Stimulated activated CD4-positive, alpha-beta T cell treated with anti-CD3 and anti-CD28 coated beads, Interleukin-12 subunit alpha, Interleukin-12 subunit beta, amount 100 ng/mL, for 4 hours (primary cell): ENCODE measurements at regions not wholly inside any gene's neighbourhood (a gene's known extent, or its start where the extent isn't known, plus 50 kb on each side); places are given as distances from the start of the nearest gene placed in this dataset.

ENCODE experiments used
- DNase-seq: peaks from one replicate; pipeline ENCODE4 v3.0.0-alpha.2; 2020

- no peak for DNase-seq
Measured at GRCh38 chr6:14187406-14187805, 69.8 kb downstream of the CD83 start.

DNA sequence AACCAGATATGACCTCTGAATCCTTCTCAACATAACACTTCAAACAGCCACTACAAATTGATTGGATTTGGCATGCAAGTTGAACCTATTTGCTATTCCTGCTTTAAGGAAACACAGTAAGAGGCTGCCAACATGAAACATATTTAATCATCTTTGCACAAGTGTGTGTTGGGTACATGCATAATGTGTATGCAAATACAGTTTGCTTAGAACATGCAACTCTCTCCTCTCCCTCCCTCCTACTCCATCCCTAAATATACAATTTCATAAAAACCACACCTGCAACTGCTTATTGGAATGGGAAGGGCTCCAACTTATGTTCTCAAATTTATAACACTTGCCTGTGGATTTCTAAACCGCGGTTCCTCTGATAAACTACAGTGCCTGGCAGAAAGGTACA is 71.5 kb downstream of the CD83 start:
- DNase-seq = no peak

- no peak for DNase-seq
Measured at GRCh38 chr6:14190191-14190928, 72.8 kb downstream of the CD83 start.

- DNase-seq = no peak
Measured at GRCh38 chr6:14190929-14191224, 73.3 kb downstream of the CD83 start.

- DNase-seq = no peak
Measured at GRCh38 chr6:14191761-14192160, 74.2 kb downstream of the CD83 start.

DNA sequence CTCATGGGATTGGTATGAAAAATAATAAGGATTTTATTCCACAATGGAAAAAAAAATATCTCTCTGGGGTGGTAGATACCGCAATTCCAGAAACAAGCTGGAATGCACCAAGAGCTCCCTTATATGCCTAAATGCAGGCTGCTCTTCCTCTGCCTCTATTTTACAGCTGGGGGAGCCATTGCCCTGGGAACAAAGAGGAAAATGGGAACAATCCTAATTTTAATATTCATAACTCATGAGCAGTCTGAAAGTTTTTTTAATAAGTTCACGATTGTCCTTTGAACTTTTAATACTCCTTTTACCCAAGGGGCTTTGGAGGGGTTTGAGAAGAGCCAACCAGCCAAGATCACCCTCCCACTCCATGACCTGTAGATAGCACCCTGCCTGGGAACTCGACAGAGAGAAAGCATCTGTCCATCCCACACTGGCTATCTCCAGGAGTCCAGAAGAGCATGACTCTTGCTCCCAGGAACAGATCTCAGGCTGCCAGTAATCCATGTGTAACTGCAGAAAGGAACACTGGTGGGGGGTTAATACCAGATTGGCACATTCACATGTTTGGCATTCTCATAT is 74.7 kb downstream of the CD83 start:
- no peak for DNase-seq

GRCh38 chr6:14193524-14193923 is 76.0 kb downstream of the CD83 start:
- no peak for DNase-seq

DNA sequence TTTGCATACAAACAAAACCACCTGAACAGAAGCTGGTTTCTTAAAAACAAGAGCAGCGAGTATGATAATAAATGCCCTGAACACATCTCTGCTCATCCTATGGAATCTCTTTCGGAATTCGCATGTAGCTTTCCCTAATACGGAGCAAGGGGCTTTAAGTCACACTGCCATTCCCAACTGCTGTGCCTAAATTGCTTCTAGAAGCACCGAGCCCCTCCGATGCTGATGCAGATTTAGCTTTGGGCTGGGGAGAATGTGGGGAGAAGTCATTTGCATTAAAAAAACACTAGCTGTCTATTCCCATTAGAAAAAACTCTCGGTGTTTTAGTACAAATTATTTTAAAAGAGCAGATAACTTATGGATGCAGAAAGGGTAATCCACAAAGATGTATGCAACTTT is 76.9 kb downstream of the CD83 start:
- no peak for DNase-seq

- DNase-seq = no peak
Measured at GRCh38 chr6:14194976-14195375, 77.4 kb downstream of the CD83 start.

GRCh38 chr6:14196026-14196425 is 78.5 kb downstream of the CD83 start:
- DNase-seq = no peak

- DNase-seq = no peak
Measured at GRCh38 chr6:14197118-14197517, 79.5 kb downstream of the CD83 start.

GRCh38 chr6:14200047-14200446 is 82.5 kb downstream of the CD83 start:
- DNase-seq = no peak

DNA sequence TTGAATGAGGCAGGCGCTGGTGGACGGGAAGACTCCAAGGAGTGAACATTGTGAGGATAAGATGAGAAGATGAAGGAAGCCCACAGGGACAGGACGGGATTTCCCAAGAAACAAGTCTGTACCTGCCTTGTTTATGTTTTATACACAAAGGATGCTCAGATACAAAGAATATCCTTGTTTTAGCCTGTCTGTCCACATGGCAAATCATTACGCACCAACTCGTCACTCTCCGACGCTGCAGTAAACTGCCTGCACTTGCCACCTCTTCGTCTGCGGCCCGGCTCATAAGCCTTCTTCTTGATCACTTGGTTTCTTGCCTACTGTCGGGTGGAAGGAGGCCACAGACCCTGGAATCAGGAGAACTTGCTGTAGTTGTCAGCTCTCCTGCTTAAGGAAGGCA is 85.4 kb downstream of the CD83 start:
- DNase-seq = no peak

DNA sequence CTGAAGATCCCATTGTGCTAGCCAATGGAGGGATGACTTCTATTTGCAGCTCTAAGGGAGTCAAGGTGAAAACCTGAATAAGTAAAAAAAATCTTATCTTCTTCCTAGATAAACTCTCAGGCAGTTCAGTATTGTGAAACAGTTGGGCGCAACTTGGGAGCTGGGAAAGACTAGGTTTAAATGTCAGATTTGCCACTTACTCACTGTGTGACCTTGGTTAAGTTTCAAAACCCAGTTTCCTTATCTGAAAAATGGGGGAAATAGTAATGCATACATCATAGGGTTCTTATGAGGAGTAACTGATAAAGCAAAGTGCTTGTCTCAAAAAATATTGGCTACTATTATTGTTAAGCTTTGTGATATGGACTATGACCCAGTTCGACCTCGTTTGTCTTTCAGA is 88.8 kb downstream of the CD83 start:
- no peak for DNase-seq

DNA sequence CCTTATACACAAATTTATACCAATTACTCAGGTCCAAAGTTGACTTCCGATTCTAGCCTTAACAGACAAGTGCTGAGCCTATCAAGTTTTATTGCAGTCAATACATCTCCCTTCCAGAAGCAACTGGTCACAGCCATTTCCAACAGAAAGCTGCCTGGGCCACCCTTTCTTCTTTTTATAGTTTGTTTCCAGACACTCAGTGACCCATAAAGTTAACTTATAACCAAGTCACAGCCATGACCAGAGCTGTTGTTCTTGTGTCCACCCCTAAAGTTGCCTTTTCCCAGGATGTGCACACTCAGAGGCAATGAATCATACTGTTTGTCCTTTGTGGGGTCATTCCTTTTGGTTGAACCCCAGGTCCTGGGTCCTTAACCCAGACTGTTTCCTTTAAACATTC is 89.9 kb downstream of the CD83 start:
- DNase-seq = no peak

GRCh38 chr6:14209000-14209399 is 91.4 kb downstream of the CD83 start:
- no peak for DNase-seq

GRCh38 chr6:14210077-14210476 is 92.5 kb downstream of the CD83 start:
- no peak for DNase-seq

DNA sequence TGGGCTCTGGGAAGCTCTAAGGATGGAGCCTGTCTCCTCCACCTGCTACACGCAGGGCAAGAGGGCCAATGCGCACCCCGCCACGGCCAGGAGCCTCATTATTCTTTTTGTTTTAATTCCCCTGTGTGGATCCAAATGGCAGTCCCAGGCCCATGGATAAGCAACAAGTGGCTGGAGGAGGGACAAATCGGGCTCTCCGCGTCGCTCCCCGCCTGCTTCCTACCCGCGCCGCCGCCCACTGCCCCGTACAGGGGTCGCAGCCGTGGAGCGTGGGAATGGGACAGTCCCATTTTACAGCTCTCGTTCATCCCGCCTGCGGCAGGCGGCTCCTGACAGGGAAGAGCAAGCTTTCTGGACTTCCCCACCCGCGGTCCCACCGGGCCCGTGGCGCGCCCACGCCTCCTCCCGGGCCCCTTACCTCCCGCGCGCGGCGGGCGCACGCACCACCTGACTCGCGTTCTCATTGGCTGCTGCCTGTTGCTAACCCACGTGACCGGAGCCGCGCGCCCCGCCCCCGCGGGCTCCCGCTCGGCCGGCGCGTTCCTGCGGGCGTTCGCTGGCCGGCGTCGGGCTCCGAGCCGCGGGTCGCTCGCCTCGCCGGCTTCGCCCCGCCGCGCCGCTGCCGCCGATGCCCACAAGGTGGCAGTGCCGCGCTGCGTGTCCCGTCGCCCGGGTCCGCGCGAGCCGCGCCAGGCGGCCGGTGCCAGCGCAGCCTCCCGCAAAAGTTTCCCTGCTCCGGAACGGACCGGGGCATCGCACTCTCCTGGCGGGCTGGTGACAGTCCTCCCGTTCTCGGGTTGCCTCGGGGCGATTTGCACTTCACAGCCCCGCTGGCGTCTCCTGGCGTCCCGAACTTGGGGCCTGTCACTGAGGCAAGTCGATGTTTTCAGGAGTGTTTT is 93.3 kb downstream of the CD83 start:
- DNase-seq = peak; percentile 90

GRCh38 chr6:14211562-14211942 is 94.0 kb downstream of the CD83 start:
- DNase-seq = peak; percentile 28

- DNase-seq = no peak
Measured at GRCh38 chr6:14212020-14212419, 94.4 kb downstream of the CD83 start.

GRCh38 chr6:14212632-14213031 is 95.1 kb downstream of the CD83 start:
- no peak for DNase-seq

GRCh38 chr6:14216946-14217684 is 99.5 kb downstream of the CD83 start:
- DNase-seq = no peak

- DNase-seq = no peak
Measured at GRCh38 chr6:14217728-14218518, 100.4 kb downstream of the CD83 start.
